Lung (tissue), 11 donors: ENCODE measurements at regions not wholly inside any gene's neighbourhood (a gene's known extent, or its start where the extent isn't known, plus 50 kb on each side); places are given as distances from the start of the nearest gene placed in this dataset.

Experiments
- ATAC-seq: fragments of 200-7000 bp; cut with Tn5 transposase; one replicate; pipeline ENCODE4 v1.9.1; 2020; ENCODE audit warnings: moderate number of reproducible peaks; ENCODE audit not compliant: insufficient read depth, low FRiP score
- DNase-seq, 3 donors: peaks; one replicate each; pipeline ENCODE4 v3.0.0-alpha.2; 2013 to 2017
- H3K27ac ChIP-seq, 2 donors: one replicate each; pipeline ENCODE4 v1.5.1; 2013; ENCODE audit warnings: mild to moderate bottlenecking in 2 of 2, moderate library complexity in 2 of 2, control low read depth in 1 of 2, inconsistent platforms in 1 of 2, low read depth in 1 of 2, low read length in 1 of 2
- H3K27me3 ChIP-seq, 3 donors: one replicate each; pipeline ENCODE4 v1.5.1; 2013; ENCODE audit warnings: low read length in 2 of 3; ENCODE audit not compliant: control insufficient read depth in 3 of 3, insufficient read depth in 3 of 3
- H3K36me3 ChIP-seq, 4 donors: one replicate each; pipeline ENCODE4 v1.5.1; 2013; ENCODE audit warnings: low read length in 4 of 4, mild to moderate bottlenecking in 1 of 4, moderate library complexity in 1 of 4; ENCODE audit not compliant: control insufficient read depth in 4 of 4, insufficient read depth in 4 of 4
- H3K4me1 ChIP-seq, 5 donors: one replicate each; pipeline ENCODE4 v1.5.1; 2013; ENCODE audit warnings: low read length in 5 of 5, mild to moderate bottlenecking in 2 of 5, moderate library complexity in 1 of 5; ENCODE audit not compliant: control insufficient read depth in 5 of 5, insufficient read depth in 5 of 5
- H3K4me3 ChIP-seq: one replicate; pipeline ENCODE4 v1.5.1; 2013; ENCODE audit warnings: mild to moderate bottlenecking, control low read depth, moderate library complexity
- H3K9ac ChIP-seq, 2 donors: one replicate each; pipeline ENCODE4 v1.5.1; 2013; ENCODE audit warnings: low read length in 2 of 2, control low read depth in 1 of 2; ENCODE audit not compliant: insufficient read depth in 1 of 2
- H3K9me3 ChIP-seq, 4 donors: one replicate each; pipeline ENCODE4 v1.5.1; 2013; ENCODE audit warnings: low read length in 3 of 4, mild to moderate bottlenecking in 1 of 4, moderate library complexity in 1 of 4; ENCODE audit not compliant: control insufficient read depth in 4 of 4, insufficient read depth in 3 of 4
- CTCF ChIP-seq: IDR thresholded peaks from 2 replicates; pipeline ENCODE4 v1.5.1; 2012; ENCODE audit warnings: mild to moderate bottlenecking; ENCODE audit errors: control extremely low read depth, extremely low read depth
- WGBS, 2 donors: extraction: QIAGEN DNeasy Blood & Tissue Kit; methylation state at CpG; one replicate each; pipeline ENCODE4 v1.1.7; 2013; 5-methylcytosine and 5-hydroxymethylcytosine counted together
- donor health status: control.
- donor health status: control.
- donor health status: Bipolar disorder and iron deficiency.
- donor health status: healthy.
- donor health status: DM: yes; HTN: yes; CAD: no.

GRCh38 chr16:87107201-87107600 lies 210.0 kb downstream of the C16orf95 start:
- H3K4me3 ChIP-seq = no peak overlapping the region
- TF ChIP-seq CTCF = no peak
- WGBS, 2 donors = 91 to 94% methylated on average over 2 of the region's 2 CpGs
- H3K27me3 ChIP-seq = no peaks in the 10 kb centered on the region
- no peaks in the 10 kb centered on the region for H3K4me1 ChIP-seq
- DNase-seq = no peak
- H3K9ac ChIP-seq = no peak overlapping the region
- peaks cover 0 to 4% (median 0%) of the 10 kb centered on the region in 4 donors for H3K9me3 ChIP-seq
- H3K27ac ChIP-seq = no peak overlapping the region
- H3K36me3 ChIP-seq = no peaks in the 10 kb centered on the region
- no peak for ATAC-seq

- 74 to 86% methylated on average over 4 of the region's 4 CpGs for WGBS, 2 donors
- Histone ChIP-seq H3K36me3 (no peaks in the 10 kb centered on the region), H3K9ac (no peak overlapping the region), H3K27me3 (no peaks in the 10 kb centered on the region), H3K4me1 (no peaks in the 10 kb centered on the region), H3K27ac (no peak overlapping the region), H3K9me3 (peaks cover 0 to 4% (median 0%) of the 10 kb centered on the region in 4 donors), H3K4me3 (no peak overlapping the region)
- no peak for DNase-seq
- no peak for ATAC-seq
- no peak for TF ChIP-seq CTCF
These were observed 208.9 kb downstream of the C16orf95 start for GRCh38 chr16:87108278-87108677.

GRCh38 chr16:87108941-87109340 lies 208.3 kb downstream of the C16orf95 start:
- no peaks in the 10 kb centered on the region for H3K36me3 ChIP-seq
- no peak overlapping the region for H3K9ac ChIP-seq
- no peak overlapping the region for H3K27ac ChIP-seq
- TF ChIP-seq CTCF = no peak
- DNase-seq = no peak
- WGBS, 2 donors = 97 to 100% methylated on average over 1 of the region's 1 CpG
- ATAC-seq = no peak
- peaks cover 0 to 4% (median 0%) of the 10 kb centered on the region in 4 donors for H3K9me3 ChIP-seq
- H3K4me3 ChIP-seq = no peak overlapping the region
- H3K27me3 ChIP-seq = no peaks in the 10 kb centered on the region
- H3K4me1 ChIP-seq = no peaks in the 10 kb centered on the region

GRCh38 chr16:87114832-87115231 lies 202.4 kb downstream of the C16orf95 start:
- no peak overlapping the region for H3K27ac ChIP-seq
- TF ChIP-seq CTCF = no peak
- no peak for ATAC-seq
- H3K27me3 ChIP-seq = no peaks in the 10 kb centered on the region
- H3K4me1 ChIP-seq = no peaks in the 10 kb centered on the region
- H3K4me3 ChIP-seq = no peak overlapping the region
- WGBS, 2 donors = 95 to 97% methylated on average over 5 of the region's 5 CpGs
- DNase-seq = no peak
- no peaks in the 10 kb centered on the region for H3K36me3 ChIP-seq
- H3K9me3 ChIP-seq = peaks cover 0 to 2% (median 0%) of the 10 kb centered on the region in 4 donors
- no peak overlapping the region for H3K9ac ChIP-seq
